Left hindlimb (tissue), 1 donor: ENCODE measurements at regions not wholly inside any gene's neighbourhood (a gene's known extent, or its start where the extent isn't known, plus 50 kb on each side); places are given as distances from the start of the nearest gene placed in this dataset.
"Not testable (repeated sequence)": the region's sequence is repeated elsewhere in the genome, so short reads cannot be mapped to it uniquely, and the experiment has no call there.

Experiments used
- DNase-seq: peaks from one replicate; pipeline ENCODE4 v3.0.0-alpha.2; 2018

DNA sequence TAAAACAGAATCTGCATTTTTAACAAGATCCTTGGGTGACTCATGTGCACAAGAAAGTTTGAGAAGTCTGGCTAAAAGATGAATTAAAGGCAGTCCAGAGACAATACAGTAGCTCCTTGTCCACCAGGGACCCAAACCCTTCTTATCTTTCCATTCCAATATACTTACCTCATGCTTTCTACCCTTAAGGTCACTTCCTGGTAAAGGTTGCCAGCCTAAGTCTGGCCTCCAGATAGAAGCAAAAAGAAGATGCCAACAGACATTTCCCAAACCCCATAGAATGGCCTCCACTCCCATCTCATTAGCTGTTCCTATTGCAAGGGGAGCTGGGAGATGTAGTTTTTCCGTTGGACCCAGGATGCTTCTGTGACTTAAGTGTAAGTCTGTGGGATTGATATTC lies 101.4 kb upstream of the XYLT1 start:
- DNase-seq, result no peak

DNA sequence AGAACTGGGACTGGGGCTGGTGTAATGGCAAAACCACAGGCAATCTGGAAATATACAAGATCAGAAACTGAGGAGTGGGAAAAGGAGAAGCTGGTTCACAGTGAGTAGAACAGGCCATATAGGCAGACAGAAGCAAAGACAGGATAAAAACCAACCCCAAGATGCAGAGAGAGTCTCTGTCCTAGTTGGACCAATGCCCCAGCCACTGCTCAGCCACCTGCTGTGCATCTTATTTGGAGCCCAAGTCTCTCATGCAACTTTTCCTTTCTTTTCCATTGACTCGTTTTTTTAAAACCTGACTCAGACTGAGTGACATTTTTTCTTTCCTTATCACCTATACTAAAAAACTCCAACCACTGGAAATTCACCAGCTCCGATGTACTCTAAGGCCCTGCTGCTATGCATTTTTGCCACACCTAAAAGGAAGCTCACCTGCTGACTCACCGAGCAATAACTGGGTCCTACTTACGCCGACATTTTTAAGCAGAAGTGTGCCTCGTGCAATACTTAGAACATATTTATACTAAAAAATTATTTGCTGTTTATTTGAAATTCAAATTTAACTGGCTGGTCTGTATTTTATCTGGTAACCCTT lies 100.8 kb upstream of the XYLT1 start:
- DNase-seq, result no peak

DNA sequence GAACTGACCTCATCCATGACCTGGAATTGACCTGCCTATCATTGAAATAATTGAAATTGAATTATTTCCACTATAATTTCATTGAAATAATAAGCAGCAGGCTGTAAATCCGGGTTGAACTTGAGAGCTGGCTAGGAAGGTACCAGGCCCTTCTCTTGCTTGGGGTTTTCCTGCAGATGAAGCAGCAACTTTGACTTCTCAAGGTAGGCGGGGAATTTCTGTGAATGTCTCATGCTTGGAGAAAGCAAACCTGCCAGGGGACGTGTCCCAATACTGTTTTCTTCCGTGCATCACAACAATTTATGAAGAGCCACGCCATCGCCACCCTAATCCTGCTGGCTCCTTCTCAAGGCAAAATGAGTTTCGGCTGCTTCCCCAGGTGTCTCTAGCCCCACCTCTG lies 97.5 kb upstream of the XYLT1 start:
- no peak for DNase-seq

DNA sequence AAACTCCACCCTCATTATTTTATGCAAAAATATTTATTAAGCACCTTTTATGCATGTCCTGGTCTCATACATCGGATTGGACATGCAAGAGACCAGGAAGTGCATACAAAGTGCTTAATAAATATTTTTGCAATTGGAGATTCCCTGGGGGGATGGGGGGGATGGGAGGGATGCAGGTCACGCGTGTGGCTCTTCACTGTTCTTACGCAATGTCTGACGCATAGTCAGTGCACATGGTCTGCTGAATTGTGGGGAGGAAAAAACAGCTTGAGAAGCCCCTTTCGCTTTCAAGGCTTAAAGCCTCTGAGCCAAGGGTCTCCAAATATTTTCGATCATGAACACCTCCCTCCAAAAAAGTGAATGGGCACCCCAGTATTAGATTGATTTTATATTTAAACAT lies 96.7 kb upstream of the XYLT1 start:
- DNase-seq, result no peak

DNA sequence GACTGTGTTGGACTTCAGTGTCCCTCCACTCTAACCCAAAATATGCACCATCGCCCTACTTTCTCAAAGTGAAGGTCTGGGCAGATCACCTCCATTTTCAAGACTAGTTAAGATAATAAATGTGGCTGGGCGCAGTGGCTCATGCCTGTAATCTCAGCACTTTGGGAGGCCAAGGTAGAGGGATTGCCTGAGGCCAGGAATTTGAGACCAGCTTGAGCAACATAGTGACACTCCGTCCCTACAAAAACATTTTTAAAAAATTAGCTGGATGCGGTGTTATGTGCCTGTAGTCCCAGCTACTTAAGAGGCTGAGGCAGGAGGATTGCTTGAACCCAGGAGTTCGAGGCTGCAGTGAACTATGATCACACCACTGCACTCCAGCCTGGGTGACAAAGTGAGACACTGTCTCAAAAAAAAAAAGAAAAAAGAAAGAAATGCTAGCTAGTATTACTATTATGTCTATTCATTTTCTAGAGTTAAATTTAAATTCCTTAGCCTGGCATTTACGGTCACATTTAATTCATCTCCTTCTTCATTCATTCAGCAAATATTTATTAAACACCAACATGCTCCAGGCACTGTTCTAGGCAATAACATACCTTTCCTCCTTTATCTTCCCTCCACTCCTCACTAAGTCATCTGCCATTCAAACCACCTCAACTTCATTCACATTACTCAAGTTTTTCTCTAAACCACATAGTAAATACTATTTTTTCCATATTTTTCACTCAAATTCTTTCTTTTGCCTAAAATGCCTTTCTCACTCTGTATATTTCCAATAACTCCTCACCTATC lies 96.1 kb upstream of the XYLT1 start:
- no peak for DNase-seq

DNA sequence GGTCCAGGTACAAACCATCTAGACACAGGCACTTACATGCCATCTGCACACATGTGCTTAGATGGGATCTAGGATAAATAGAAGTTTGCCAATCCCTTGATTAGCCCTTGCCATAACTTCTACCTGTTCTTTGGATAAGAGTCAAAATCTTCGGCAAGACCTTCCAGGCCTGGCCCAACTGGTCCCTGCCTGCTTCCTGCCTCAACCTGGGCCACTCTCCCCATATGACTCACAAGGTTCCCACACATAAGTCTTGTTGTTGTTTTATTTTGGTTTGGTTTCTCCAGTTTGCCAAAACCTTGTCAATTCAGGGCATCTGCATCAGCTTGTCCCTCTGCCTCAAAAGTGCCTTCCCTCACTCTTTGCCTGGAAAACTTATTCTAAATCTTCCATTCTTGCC lies 95.3 kb upstream of the XYLT1 start:
- DNase-seq, result no peak

DNA sequence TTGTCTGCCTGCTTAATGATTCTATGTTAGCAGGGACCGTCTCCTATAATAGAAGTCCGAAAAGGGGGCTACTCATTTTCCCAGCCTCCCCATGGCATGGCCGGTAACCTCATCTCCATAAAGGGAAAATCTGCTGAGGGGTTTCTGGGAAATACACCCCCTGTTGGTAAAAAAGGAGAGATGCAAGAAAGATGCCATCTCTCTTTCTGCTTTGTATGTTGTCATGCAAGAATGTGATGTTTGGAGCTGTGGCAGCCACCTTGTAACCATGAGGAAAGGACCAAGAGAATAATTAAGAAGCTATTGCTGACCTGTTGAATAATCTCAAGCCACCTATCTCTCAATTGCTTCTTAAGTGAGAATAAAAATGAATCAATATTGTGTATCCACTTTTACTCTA lies 94.8 kb upstream of the XYLT1 start:
- no peak for DNase-seq

DNA sequence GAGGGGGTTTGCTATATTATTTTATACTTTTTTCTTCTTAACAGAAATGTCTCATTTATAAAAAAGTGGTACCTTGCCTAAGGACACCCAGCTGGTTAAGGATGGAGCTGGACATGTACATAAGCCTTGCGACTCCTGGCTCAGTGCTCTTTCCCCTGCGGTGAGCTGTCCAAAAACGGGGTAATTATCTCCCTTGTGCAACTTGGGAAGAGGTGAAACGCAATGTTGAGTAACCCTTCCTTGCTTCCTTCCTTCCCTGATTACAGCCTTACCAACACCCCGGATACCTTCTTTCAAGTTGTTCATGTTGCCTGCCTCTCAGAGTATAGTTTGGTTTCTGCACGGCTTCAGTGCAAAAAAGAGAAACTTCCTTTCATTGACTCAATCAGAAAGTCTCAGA lies 94.1 kb upstream of the XYLT1 start:
- no peak for DNase-seq

DNA sequence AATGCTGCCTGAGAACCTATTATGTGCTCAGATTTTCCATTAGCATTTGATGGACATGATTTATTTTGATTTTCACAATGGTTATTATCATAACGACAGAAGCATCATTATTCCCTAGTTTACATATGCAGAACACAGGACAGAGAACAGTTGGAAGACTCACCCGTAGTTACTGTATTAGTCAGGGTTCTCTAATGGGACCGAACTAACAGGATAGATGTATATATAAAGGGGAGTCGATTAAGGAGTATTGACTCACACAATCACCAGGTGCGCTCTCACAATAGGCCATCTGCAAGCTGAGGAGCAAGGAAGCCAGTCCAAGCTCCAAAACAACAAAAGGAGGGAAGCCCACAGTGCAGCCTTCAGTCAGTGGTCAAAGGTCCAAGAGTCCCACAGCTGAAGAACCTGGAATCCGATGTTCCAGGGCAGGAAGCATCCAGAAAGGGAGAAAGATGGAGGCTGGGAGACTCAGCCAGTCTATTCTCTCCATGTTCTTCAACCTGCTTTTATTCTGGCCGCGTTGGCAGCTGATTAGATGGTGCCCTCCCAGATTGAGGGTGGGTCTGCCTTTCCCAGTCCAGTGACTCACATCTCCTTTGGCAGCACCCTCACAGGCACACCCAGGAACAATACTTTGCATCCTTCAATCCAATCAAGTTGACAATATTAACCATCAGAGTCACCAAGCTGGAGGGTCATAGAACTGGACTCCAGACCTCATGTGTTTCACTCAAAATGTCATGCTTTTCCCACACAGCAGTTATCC lies 92.7 kb upstream of the XYLT1 start:
- no peak for DNase-seq

DNA sequence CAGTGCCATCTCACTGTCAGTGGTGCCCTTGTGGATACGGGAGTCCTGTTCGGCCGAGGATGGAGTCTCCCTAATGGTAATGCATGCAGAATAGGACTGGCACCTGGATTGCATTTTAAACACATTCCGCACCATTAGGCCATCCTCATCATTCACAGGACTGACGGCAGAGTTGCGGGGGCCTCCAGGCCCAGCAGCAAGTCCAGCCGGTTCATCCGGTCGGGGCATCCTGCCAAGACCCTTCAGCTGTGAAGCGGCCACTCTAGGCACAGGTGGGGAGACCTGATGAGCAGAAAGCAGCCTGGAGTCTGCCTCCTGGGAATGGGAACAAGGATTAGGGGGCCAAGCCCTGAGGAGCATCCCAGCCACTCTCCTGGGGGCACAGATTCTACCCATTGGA lies 90.3 kb upstream of the XYLT1 start:
- DNase-seq, result no peak

DNA sequence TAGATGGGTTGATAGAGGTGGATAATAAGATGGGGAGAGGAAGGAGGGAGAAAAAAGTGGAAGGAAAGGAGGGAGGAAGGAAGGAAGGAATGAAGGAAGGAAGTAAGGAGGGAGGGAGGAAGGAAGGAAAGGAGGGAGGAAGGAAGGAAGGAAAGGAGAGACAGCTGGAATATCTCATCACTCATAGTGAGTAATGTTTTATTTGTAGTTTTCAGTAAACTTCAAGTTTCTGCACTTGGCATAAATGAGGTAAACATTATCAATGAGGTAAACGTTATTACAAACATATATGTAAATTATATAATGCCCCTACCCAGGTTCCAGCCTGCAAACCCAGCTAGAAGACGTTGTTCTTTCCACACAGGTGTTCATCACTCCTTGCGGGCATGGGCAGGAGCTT lies 89.8 kb upstream of the XYLT1 start:
- no peak for DNase-seq

DNA sequence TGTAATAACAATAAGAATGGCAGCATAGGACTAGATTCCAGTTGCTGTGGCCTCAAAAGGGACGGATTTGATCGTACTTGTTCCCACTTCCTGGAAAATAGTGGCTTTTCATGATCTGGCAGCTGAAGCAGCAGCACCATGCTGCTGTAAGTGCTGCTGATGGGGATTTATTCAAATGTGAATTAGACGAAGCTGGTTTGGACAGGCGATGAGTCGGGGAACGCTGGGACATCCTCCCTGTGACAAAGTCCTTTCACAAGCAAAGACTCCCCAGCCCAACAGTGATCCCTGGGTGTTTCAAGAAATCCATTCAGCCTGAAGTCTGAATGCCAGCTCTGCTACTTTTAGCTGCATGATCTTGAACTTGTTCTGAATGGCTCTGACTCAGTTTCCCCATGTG lies 88.6 kb upstream of the XYLT1 start:
- DNase-seq, result no peak

DNA sequence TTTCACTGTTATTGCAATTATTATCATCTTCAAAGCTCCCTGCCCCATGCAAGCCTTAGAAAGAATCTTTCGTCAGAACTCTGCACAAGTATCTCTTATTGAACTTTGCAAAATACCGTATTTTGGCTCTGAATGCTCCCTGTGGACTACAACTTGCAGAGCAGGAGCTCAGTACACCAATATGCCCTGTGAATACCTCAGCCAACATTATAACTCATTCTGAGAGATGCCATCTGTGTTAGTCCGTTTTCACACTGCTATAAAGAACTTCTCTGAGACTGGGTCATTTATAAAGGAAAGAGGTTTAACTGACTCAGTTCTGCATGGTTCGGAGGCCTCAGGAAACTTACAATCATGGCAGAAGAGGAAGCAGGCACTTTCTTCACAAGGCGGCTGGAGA lies 87.2 kb upstream of the XYLT1 start:
- DNase-seq, result no peak

DNA sequence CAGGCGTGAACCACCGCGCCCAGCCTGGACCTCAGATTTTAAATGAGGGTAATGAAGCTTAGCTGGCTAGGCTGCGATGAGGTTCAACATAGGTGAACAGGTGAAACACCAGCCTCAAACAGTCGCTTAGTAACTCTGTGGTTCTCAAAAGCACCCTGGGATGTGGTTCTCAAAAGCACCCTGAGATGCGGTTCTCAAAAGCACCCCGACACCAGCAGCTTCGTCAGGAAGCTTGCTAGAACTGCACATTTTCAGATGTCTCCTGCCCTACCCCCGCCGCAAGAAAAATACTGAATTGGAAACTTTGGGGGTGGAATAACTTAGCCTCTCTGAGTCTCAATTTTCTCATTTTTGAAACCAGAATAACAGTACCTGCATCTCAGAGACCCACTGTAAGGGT lies 86.7 kb upstream of the XYLT1 start:
- DNase-seq, result no peak

DNA sequence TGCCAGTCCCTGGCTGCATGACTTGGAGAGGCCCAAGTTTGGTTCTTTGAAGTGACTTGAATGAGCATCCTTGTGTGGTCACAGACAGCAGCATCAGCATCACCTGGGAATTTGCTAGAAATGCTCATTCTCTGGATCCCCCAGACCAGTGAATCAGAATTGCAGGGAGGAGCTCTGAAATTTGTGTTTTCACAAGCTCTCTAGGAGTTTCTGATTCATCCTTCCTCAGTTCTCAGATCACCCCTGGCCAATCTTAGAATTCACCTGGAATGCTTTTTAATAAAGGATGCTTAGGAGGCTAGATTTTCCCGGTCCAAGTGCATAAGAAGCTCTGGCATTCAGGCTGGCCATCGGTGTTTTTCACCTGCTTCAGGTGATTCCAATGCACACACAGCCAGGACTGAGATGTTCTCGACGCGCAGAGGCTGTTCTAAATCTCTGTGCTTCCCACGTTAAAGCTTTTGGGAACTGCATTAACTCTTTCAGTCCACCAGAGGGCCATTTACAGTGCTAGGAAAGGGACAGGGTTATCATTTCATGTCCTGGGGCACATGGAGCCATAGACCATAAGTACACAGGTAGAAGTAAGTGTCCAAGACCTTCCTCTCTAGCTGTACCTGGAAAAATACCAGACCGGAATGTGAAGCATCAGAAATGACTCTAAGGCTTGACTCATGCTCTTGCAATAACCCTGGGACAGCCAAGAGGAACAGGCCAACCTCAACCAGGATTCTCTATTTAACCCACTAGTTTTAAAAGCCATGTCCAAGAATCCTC lies 85.7 kb upstream of the XYLT1 start:
- no peak for DNase-seq

DNA sequence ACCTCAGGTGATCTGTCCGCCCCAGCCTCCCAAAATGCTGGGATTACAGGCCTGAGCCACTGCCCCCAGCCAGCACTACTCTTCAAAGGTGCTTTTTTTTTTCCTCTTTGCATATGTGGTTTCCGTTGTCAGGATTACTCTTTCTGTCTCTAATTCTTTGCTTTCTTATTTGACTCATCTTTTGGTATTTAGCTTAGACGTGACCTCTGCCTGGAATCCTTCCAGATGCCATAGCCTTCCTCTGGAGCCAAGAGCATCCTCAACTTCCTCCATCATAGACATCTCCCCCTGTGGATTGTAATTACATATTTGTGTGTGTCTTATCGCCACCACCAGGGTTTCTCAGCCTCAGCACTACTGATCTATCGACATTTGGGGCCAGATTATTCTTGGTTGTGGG lies 84.4 kb upstream of the XYLT1 start:
- no peak for DNase-seq

DNA sequence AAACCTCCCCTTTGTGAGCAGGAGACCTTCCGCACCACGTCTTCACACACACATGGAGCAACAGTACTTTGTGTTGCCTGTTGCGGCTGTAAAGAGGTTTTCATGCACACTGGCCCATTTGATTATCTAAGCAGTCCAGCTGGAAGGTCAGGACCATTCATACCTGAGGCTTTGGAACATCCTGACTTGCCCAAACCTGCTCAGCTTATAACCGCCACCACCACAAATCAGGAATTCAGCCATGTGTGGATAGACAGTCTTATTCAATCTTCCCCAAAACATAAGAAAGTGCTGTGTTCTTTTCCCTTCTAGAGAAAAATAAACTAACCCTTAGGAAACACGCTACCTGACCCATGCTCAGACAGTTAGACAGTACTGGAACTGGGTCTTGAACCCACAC lies 81.6 kb upstream of the XYLT1 start:
- DNase-seq, result no peak

DNA sequence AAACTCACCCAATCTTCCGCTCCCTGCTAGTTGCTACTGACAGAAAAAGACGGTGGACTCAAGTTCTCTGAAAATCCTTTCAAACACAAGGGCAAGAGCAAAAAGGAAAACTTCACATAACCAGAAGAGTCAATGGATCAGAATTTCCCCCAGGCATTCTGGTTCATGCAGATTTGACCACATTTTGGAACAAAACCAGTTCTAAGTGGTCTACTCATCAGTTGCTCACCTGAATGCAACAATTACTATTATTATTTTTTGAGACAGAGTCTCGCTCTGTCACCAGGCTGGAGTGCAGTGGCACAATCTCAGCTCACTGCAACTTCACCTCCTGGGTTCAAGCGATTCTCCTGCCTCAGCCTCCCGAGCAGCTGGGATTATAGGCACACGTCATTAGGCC lies 80.9 kb upstream of the XYLT1 start:
- not testable (repeated sequence) for DNase-seq

DNA sequence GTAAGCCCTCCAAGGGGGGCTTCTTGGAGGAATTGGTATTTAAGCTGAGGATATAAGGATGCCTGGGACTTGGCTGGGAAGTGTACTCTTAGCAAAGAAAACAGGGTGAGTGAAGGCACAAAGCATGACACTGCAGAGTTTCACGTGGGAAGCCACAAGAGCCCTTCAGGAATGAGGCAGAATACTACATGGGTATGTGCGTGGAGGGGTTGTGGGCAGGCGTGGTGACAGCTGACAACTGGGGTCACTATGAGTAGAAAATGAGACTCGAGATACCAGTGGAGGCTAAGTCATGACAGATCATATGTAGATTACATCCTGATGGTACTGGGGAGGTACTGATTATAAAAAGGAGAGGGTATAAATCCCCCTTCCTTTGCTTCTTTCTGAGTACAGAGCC lies 78.1 kb upstream of the XYLT1 start:
- DNase-seq, result no peak

DNA sequence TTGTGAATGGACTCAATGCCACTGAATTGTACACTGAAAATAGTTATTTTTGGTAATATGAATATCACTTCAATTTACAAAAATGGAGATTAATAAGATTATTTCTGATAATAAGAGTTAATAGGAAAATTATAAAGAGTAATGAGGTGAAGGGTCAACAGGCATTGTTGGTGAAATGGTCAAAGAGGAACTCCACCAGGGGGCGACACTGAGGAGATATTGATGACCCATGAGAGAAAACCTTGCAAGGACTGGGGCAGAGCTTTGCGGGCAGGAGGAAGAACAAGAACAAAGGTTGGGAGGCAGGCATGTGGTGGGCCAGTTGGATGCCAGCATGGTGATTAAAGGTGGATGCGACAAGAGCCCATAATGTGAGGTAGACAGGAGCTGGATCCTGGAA lies 74.0 kb upstream of the XYLT1 start:
- no peak for DNase-seq

DNA sequence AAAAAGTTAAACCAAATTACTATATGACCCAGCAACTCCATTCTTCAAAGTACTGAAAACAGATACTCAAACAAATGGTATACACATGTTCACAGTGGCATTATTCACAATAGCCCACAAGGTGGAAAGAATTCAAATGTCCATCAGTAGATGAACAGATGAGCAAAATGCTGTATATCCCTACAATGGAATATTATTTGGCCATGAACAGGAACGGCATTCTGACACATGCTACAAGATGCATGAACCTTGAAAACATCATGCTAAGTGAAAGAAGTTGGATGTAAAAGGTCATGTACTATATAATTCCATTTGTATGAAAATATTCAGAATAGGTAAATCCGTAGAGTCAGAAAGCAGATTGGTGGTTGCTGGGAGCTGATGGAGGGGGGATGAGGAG lies 73.5 kb upstream of the XYLT1 start:
- DNase-seq, result no peak

DNA sequence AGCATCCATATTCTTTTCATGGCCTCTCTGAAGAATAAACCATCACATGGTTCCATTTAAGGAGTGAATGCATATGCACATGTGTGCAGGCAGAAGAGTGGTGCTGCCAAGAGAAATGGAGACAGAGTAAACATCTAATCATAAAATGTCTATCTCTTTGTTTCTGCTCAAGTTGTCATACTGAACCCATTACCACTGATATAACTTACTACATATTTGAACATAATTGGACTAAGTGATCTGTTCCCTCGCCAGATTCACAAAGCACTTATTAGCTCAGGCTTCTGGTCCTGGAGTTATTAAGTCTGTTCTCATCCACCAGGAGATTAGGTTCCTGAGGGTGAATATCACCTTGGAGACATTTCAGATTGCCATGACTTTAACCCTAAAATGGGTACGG lies 72.3 kb upstream of the XYLT1 start:
- no peak for DNase-seq

DNA sequence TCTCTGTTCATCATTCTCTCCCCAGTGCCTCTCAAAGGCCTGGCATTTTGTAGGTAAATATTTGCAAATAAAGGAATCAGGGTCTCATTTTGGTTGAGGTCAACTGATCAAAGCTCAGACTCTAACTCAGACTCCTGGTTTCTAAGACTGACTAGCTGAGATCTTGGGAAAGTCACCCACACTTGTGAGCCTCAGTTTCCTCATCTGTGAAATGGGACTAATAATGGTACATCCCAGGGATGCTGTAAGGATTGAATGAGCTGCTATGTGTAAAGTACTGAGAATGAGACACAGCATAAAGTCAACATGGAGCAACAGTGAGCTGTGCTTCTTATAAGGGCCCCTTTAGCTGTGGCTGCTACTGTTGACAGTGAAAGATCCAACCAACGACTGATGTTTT lies 70.6 kb upstream of the XYLT1 start:
- no peak for DNase-seq

DNA sequence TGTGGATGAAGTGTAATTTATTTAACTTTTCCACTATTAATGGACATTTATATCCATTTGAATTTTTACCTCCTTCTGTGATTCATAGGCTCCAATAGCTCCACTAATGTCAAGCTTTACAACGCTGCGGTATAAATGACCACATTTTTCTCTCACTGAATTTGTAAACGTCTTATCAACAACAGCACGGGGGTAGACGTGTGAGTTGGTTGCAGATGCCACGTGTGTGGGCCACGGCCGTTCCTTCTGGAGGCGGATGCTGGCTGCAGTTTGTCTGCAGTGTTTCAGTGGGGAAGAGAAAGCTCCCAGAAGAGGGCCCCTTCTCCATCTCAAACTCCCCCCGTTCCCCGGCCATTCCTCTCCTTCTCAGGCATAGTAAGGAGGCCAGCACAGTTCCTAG lies 68.2 kb upstream of the XYLT1 start:
- no peak for DNase-seq
